ENCODE measurements at regions not wholly inside any gene's neighbourhood (a gene's known extent, or its start where the extent isn't known, plus 50 kb on each side); places are given as distances from the start of the nearest gene placed in this dataset.

- H2AFZ ChIP-seq (ENCODE audit: low read depth, low read length): no peak overlapping the region
- H3F3A ChIP-seq (ENCODE audit: insufficient read depth, low read length, poor library complexity, severe bottlenecking): no peaks in the 10 kb centered on the region
- no peaks in the 10 kb centered on the region for H3K79me2 ChIP-seq (replicated peaks; ENCODE audit: insufficient read depth, low read length)
- no peak for TF ChIP-seq EP300 (conservative IDR thresholded peaks at IDR 0.05; ENCODE audit: poor library complexity, severe bottlenecking)
- TF ChIP-seq RAD21 (conservative IDR thresholded peaks at IDR 0.05): no peak
- TF ChIP-seq TAF1 (IDR thresholded peaks at IDR 0.05; ENCODE audit: low read depth): no peak
- no peak for TF ChIP-seq POLR2AphosphoS5 (IDR thresholded peaks at IDR 0.05)
- TF ChIP-seq CTCF (IDR thresholded peaks at IDR 0.05; ENCODE audit: poor library complexity, severe bottlenecking): no peak
- TF ChIP-seq MXI1 (conservative IDR thresholded peaks at IDR 0.05; ENCODE audit: poor library complexity, severe bottlenecking): no peak
- TF ChIP-seq SMC3 (conservative IDR thresholded peaks at IDR 0.05; ENCODE audit: poor library complexity): no peak
- no peak for TF ChIP-seq REST (IDR thresholded peaks at IDR 0.05; ENCODE audit: borderline replicate concordance)
- TF ChIP-seq EZH2 (IDR thresholded peaks at IDR 0.05; ENCODE audit: borderline replicate concordance, insufficient read depth, low read length, poor library complexity, severe bottlenecking): no peak
- no peaks in the 10 kb centered on the region for H3K36me3 ChIP-seq (ENCODE audit: insufficient read depth, low read length)
- no peaks in the 10 kb centered on the region for H3K9me2 ChIP-seq (ENCODE audit: insufficient read depth, low read length)
- no peaks in the 10 kb centered on the region for H3K27me3 ChIP-seq (ENCODE audit: insufficient read depth, low read depth, low read length)
- H3K9ac ChIP-seq (ENCODE audit: low read length): no peak overlapping the region
- H4K20me1 ChIP-seq (ENCODE audit: insufficient read depth): no peaks in the 10 kb centered on the region
- no peak overlapping the region for H3K27ac ChIP-seq (ENCODE audit: low read length)
- H3K4me3 ChIP-seq (ENCODE audit: low read length): no peak overlapping the region
- H3K9me3 ChIP-seq (ENCODE audit: low read length): no peaks in the 10 kb centered on the region
- H3K4me2 ChIP-seq (ENCODE audit: low read length): no peak overlapping the region
These were observed 70.2 kb downstream of the EVX1 start for GRCh38 chr7:27312820-27313219.

GRCh38 chr7:27314111-27314510, 71.5 kb downstream of the EVX1 start:
- H3F3A ChIP-seq (ENCODE audit: insufficient read depth, low read length, poor library complexity, severe bottlenecking): no peaks in the 10 kb centered on the region
- no peaks in the 10 kb centered on the region for H3K9me2 ChIP-seq (ENCODE audit: insufficient read depth, low read length)
- no peak overlapping the region for H3K9ac ChIP-seq (ENCODE audit: low read length)
- no peak overlapping the region for H3K4me2 ChIP-seq (ENCODE audit: low read length)
- H3K4me3 ChIP-seq (ENCODE audit: low read length): no peak overlapping the region
- no peaks in the 10 kb centered on the region for H3K36me3 ChIP-seq (ENCODE audit: insufficient read depth, low read length)
- H3K27me3 ChIP-seq (ENCODE audit: insufficient read depth, low read depth, low read length): no peaks in the 10 kb centered on the region
- no peak overlapping the region for H3K27ac ChIP-seq (ENCODE audit: low read length)
- H2AFZ ChIP-seq (ENCODE audit: low read depth, low read length): no peak overlapping the region
- H3K79me2 ChIP-seq (replicated peaks; ENCODE audit: insufficient read depth, low read length): no peaks in the 10 kb centered on the region
- no peaks in the 10 kb centered on the region for H3K9me3 ChIP-seq (ENCODE audit: low read length)
- TF ChIP-seq RAD21 (conservative IDR thresholded peaks at IDR 0.05) (no peak), POLR2AphosphoS5 (IDR thresholded peaks at IDR 0.05) (no peak), EP300 (conservative IDR thresholded peaks at IDR 0.05; ENCODE audit: poor library complexity, severe bottlenecking) (no peak)
- no peaks in the 10 kb centered on the region for H4K20me1 ChIP-seq (ENCODE audit: insufficient read depth)

- Histone ChIP-seq H3K9ac (ENCODE audit: low read length) (no peak overlapping the region), H3K4me2 (ENCODE audit: low read length) (no peak overlapping the region)
These were observed 72.5 kb downstream of the EVX1 start for GRCh38 chr7:27315066-27315465.

More at GRCh38 chr7:27315066-27315465, 72.5 kb downstream of the EVX1 start:
- no peak overlapping the region for H3K27ac ChIP-seq (ENCODE audit: low read length)
- H2AFZ ChIP-seq (ENCODE audit: low read depth, low read length): no peak overlapping the region
- no peaks in the 10 kb centered on the region for H3K79me2 ChIP-seq (replicated peaks; ENCODE audit: insufficient read depth, low read length)
- TF ChIP-seq TAF1 (IDR thresholded peaks at IDR 0.05; ENCODE audit: low read depth) (no peak), RAD21 (conservative IDR thresholded peaks at IDR 0.05) (no peak), POLR2AphosphoS5 (IDR thresholded peaks at IDR 0.05) (no peak), CTCF (IDR thresholded peaks at IDR 0.05; ENCODE audit: poor library complexity, severe bottlenecking) (no peak)
- H3K4me3 ChIP-seq (ENCODE audit: low read length): no peak overlapping the region
- no peaks in the 10 kb centered on the region for H3K9me2 ChIP-seq (ENCODE audit: insufficient read depth, low read length)
- no peaks in the 10 kb centered on the region for H3K36me3 ChIP-seq (ENCODE audit: insufficient read depth, low read length)
- H3K9me3 ChIP-seq (ENCODE audit: low read length): peaks cover 5% of the 10 kb centered on the region
- H3K27me3 ChIP-seq (ENCODE audit: insufficient read depth, low read depth, low read length): no peaks in the 10 kb centered on the region
- H3F3A ChIP-seq (ENCODE audit: insufficient read depth, low read length, poor library complexity, severe bottlenecking): no peaks in the 10 kb centered on the region
- no peaks in the 10 kb centered on the region for H4K20me1 ChIP-seq (ENCODE audit: insufficient read depth)
